HUES64 (cell line): ENCODE measurements at regions not wholly inside any gene's neighbourhood (a gene's known extent, or its start where the extent isn't known, plus 50 kb on each side); places are given as distances from the start of the nearest gene placed in this dataset.

ENCODE experiments used
- H3K27ac ChIP-seq: 2 replicates; pipeline ENCODE4 v1.7.0; 2013; ENCODE audit warnings: low read depth, low read length, inconsistent platforms
- H3K27me3 ChIP-seq: 2 replicates; pipeline ENCODE4 v1.6.1; 2013; ENCODE audit warnings: mild to moderate bottlenecking, low read length; ENCODE audit not compliant: insufficient read depth
- H3K36me3 ChIP-seq: 2 replicates; pipeline ENCODE4 v1.6.1; 2013; ENCODE audit warnings: mild to moderate bottlenecking, low read length; ENCODE audit not compliant: insufficient read depth
- H3K4me1 ChIP-seq: 2 replicates; pipeline ENCODE4 v1.6.1; 2013; ENCODE audit warnings: mild to moderate bottlenecking, low read length, moderate library complexity; ENCODE audit not compliant: insufficient read depth
- H3K4me3 ChIP-seq: 2 replicates; pipeline ENCODE4 v1.5.1; 2013; ENCODE audit warnings: mild to moderate bottlenecking, low read length, moderate library complexity
- H3K9ac ChIP-seq: 2 replicates; pipeline ENCODE4 v1.6.1; 2013; ENCODE audit warnings: mild to moderate bottlenecking, low read depth, low read length
- H3K9me3 ChIP-seq: 2 replicates; pipeline ENCODE4 v1.6.1; 2013; ENCODE audit warnings: low read depth, low read length; ENCODE audit not compliant: insufficient read depth
- WGBS: fragments of 150-250, 120-280 bp; methylation state at CpG from one replicate; pipeline ENCODE4 v1.1.7; 2013; ENCODE audit warnings: missing lambda C conversion rate; 5-methylcytosine and 5-hydroxymethylcytosine counted together

DNA sequence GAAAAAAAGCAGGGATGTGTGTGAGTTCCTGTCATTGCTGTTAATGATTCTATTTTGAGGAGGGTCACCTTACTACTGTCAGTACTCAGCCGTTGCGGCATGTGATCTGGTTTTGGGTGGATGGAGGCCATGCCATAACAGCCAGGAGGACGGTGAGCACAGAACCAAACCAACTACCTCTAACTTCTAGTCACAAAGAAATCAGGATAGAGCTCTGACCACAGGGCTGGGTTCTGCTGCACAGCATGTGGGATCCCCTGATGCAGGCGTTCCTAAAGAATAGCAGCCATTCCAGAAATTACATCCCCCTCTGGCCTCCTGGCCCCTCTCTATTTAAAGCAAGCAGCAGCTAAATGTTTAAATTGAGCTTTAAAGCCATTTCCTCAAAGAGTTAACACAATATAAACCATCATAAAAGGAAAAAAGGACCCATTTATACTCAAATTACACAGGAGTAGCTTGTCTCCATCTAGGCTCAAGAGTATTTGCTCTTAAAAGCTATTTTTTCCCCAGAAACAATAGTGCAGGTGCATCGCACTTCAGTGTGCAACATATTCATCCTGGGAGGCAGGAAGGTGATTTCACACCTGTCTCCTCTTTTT is 786.4 kb downstream of the RNF144A start:
- WGBS: 36% methylated on average over 5 of the region's 5 CpGs
- Histone ChIP-seq H3K27me3 (no peaks in the 10 kb centered on the region), H3K9me3 (no peaks in the 10 kb centered on the region), H3K4me3 (no peak overlapping the region), H3K4me1 (peaks cover 46% of the 10 kb centered on the region), H3K36me3 (no peaks in the 10 kb centered on the region), H3K27ac (peak overlapping the region; percentile 67; the same call in 1 of the 2 replicates), H3K9ac (peak overlapping the region; percentile 16; the same call in 1 of the 2 replicates)

DNA sequence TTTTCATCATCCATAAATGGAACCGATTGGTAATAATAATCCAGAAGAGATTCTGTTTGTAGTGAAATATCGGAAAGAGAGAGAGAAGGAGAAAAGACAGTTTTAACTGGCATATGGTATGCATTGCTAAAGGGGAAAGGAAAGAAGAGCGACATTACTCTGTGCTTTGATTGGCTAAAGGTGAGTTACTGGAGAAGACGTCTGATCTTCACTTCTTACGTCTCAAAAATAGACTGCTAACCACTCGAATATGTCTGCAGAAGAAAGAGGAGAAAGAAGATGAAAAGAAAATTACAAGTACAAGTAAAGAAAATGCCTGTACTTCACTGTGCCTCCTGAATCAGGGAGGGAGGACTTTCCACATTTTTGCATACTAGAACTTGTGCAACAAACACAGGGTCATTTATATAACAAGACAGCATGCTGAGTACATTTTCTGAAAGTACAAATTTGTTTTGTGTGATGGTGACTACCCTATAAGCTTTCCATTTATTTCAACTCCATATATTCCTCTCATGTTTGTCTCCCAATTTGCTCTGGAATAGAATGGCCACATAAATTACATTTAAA is 787.2 kb downstream of the RNF144A start:
- Histone ChIP-seq H3K4me3 (no peak overlapping the region), H3K9ac (no peak overlapping the region), H3K27ac (no peak overlapping the region; the same call in 1 of the 2 replicates), H3K36me3 (no peaks in the 10 kb centered on the region), H3K4me1 (peaks cover 46% of the 10 kb centered on the region), H3K27me3 (no peaks in the 10 kb centered on the region), H3K9me3 (no peaks in the 10 kb centered on the region)
- 88% methylated on average over 6 of the region's 6 CpGs for WGBS

DNA sequence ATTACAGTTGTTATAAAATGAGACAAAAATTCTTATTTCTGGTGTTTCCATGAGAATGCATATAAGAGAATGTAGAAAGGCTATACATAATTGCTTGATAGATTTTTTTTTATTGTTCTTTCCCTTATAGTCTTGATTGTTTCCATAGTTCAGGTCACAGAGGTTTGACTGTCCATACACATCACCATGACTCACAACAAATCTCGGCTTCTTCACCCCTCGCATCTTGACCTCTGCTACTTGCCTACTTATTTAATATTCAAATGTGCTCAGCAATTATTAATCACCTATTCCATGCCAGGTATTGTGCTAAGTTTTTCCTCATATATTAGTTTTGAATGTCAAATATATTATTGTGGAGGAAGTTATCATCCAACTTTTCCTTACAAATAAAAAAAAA is 789.6 kb downstream of the RNF144A start:
- Histone ChIP-seq H3K9me3 (no peaks in the 10 kb centered on the region), H3K4me1 (peaks cover 44% of the 10 kb centered on the region), H3K27ac (no peak overlapping the region), H3K9ac (no peak overlapping the region), H3K4me3 (no peak overlapping the region), H3K27me3 (no peaks in the 10 kb centered on the region), H3K36me3 (no peaks in the 10 kb centered on the region)
- WGBS: 94% methylated on average over 2 of the region's 2 CpGs

DNA sequence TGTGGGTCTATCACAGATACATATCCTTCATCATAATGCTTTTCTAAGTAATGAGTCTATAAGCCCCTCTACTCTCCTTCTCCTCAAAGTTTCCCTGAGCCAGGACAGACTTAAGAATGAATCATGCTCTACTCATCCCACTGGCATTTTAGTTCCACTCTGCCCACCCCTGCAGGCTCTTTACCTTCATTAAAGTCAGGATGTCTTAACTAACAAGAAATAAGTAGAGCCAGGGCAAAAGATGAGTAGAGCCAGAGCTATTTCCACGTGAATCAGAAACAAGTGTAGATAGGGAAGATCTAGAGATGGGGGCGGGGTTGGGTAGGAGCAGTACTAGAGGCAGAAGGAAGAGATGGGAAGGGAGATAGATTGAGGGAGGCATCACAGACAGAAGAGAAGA is 790.5 kb downstream of the RNF144A start:
- H3K36me3 ChIP-seq: no peaks in the 10 kb centered on the region
- H3K4me3 ChIP-seq: no peak overlapping the region
- no peak overlapping the region for H3K9ac ChIP-seq
- H3K27ac ChIP-seq: no peak overlapping the region
- no peaks in the 10 kb centered on the region for H3K27me3 ChIP-seq
- no peaks in the 10 kb centered on the region for H3K9me3 ChIP-seq
- peaks cover 35% of the 10 kb centered on the region for H3K4me1 ChIP-seq
- WGBS: 83% methylated on average over 2 of the region's 2 CpGs

DNA sequence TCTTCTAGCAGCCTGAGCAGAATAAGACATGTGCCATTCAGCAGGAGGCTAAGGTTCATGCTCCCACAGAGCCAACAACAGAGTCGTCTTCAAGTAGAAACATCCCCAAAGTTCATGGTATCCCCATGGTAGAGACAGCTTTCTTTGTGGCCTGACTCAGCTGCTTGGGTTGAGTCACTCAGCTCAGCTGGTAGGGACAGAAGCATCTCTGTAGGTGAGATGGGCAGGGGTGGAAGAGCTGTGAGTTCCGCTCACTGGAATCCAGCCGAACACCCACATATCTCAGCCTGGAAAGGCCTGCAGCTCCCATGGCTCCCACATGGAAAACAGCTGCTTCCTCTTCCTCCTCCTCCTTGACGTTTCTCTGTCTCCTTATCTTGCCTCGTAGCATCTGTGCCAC is 792.7 kb downstream of the RNF144A start:
- WGBS: 95% methylated on average over 5 of the region's 5 CpGs
- Histone ChIP-seq H3K4me3 (no peak overlapping the region), H3K9me3 (no peaks in the 10 kb centered on the region), H3K9ac (no peak overlapping the region), H3K36me3 (no peaks in the 10 kb centered on the region), H3K4me1 (peaks cover 13% of the 10 kb centered on the region), H3K27me3 (no peaks in the 10 kb centered on the region), H3K27ac (no peak overlapping the region)

GRCh38 chr2:7711167-7711566 is 794.0 kb downstream of the RNF144A start:
- no peaks in the 10 kb centered on the region for H3K9me3 ChIP-seq
- 0 out of 2 replicates have a peak, but pooled peaks cover 2% of the 10 kb centered on the region for H3K4me1 ChIP-seq
- H3K27me3 ChIP-seq: no peaks in the 10 kb centered on the region
- no peak overlapping the region for H3K27ac ChIP-seq
- H3K4me3 ChIP-seq: no peak overlapping the region
- H3K9ac ChIP-seq: no peak overlapping the region
- H3K36me3 ChIP-seq: no peaks in the 10 kb centered on the region

DNA sequence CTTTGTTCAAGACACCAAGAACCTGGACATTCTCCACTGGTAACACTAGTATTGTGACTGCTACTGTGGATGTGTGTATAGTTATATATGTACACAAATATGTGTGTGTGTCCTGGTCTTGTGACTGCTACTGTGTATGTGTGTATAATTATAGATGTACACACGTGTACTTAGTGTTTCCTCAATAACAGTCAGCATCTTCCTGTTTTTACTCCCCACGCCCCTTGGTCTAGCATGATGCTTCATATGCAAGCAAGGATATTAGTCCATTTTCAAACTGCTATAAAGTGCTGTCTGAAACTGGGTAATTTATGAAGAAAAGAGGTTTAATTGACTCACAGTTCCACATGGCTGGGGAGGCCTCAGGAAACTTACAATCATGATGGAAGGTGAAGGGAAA is 802.7 kb downstream of the RNF144A start:
- H3K27me3 ChIP-seq: no peaks in the 10 kb centered on the region
- H3K36me3 ChIP-seq: no peaks in the 10 kb centered on the region
- no peaks in the 10 kb centered on the region for H3K9me3 ChIP-seq
- WGBS: 94% methylated on average over 2 of the region's 2 CpGs
- no peak overlapping the region for H3K27ac ChIP-seq
- H3K9ac ChIP-seq: no peak overlapping the region
- no peak overlapping the region for H3K4me3 ChIP-seq
- H3K4me1 ChIP-seq: no peaks in the 10 kb centered on the region

DNA sequence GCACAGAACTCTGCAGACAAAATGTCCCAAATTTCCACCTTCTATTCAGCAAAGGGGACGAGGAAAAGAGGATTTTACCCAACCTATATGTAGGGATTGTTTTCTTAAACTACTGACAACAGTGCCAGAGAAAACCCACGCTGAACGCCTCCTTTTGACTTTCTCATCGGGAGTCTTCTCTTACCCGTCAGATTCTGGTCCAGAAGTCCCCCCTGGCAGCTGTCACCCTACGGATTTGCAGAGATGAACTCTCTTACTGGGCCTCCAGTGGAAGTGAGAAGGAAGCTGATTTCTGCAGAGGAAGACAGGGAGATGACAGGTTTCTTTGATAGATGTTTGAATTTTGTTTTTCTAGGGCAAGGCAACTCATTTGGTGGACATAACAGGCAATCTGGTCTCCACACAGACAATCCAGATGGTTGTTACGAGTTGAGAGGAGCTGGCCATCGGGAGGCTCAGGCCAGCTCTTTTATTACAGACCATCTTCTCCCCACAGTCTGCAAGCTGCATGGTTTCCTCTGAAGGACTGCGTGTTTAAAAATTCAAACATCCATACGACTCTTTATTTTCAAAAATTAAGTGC is 804.3 kb downstream of the RNF144A start:
- 94% methylated on average over 10 of the region's 10 CpGs for WGBS
- Histone ChIP-seq H3K9ac (no peak overlapping the region), H3K27me3 (no peaks in the 10 kb centered on the region), H3K4me1 (peaks cover 9% of the 10 kb centered on the region), H3K9me3 (no peaks in the 10 kb centered on the region), H3K36me3 (no peaks in the 10 kb centered on the region), H3K4me3 (no peak overlapping the region), H3K27ac (no peak overlapping the region)

DNA sequence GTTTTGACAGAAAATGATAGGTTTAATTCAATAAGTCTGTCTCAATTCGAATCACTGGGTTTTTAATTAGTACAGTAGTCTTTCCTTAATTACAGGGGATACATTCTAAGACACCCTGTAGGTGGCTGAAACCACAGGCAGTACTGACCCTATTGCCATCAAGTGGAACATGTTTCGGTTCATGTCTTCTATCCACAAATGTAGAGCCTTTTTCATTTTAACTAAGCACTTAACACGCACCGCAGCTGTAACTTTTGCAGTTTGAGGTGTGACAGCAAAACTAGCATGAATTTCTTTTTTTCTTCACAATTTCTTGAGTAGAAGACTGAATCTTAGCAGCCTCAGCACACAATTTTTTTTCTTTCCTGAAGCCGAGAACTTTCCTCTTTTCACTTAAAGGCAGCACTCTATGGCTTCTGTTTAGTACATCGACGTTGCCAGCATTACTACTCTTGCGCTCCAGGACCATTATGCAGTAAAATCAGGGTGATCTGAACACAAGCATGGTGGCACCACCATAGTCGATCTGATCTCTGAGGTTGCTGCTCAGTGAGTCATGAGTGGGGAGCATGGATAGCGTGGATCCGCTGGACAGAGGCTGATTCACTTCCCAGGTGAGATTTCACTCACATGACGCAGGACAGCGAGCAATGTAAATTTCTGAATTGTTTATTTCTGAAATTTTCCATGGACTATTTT is 805.1 kb downstream of the RNF144A start:
- H3K27ac ChIP-seq: no peak overlapping the region

GRCh38 chr2:7724336-7724735 is 807.1 kb downstream of the RNF144A start:
- WGBS: 83% methylated on average over 5 of the region's 5 CpGs
- Histone ChIP-seq H3K9me3 (no peaks in the 10 kb centered on the region), H3K9ac (no peak overlapping the region), H3K4me3 (no peak overlapping the region), H3K27ac (no peak overlapping the region), H3K27me3 (no peaks in the 10 kb centered on the region), H3K4me1 (peaks cover 9% of the 10 kb centered on the region), H3K36me3 (no peaks in the 10 kb centered on the region)

More for the DNA sequence above, 805.1 kb downstream of the RNF144A start:
- H3K27me3 ChIP-seq: no peaks in the 10 kb centered on the region
- H3K36me3 ChIP-seq: no peaks in the 10 kb centered on the region
- WGBS: 95% methylated on average over 13 of the region's 13 CpGs
- peaks cover 9% of the 10 kb centered on the region for H3K4me1 ChIP-seq
- no peaks in the 10 kb centered on the region for H3K9me3 ChIP-seq
- no peak overlapping the region for H3K9ac ChIP-seq
- H3K4me3 ChIP-seq: no peak overlapping the region

DNA sequence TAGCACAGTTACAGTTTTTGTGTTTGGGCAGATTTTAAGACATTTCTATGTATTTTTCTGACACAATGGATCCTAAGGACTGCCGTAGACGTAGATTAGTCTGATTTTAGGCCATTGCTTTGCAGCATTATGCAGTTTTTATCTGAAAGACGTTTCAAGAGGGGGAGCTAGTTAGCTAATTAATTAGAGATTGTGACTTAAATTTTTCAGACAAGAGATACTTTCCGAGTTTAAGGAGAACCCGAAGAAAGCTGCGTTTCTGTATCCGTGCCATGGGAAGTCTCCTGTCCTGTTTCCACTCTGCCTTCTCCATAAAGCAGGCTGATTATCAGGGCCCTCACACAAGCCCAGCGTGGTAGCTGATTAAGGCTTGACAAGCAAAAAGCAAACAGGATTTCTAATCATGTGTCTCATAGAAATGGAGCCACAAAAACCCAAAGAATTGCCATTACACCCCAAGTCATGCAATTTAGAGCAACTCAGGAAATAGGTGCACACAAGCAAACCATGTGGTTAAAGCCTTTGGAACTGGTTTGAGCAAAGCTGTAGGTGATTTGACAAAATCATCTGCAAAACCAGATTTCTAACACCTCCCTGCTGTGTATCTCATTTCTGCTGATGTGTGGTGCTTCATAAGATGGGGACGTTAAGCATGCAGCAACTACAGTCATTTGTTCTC is 808.1 kb downstream of the RNF144A start:
- Histone ChIP-seq H3K4me3 (no peak overlapping the region), H3K9ac (no peak overlapping the region), H3K4me1 (peaks cover 9% of the 10 kb centered on the region), H3K27me3 (no peaks in the 10 kb centered on the region), H3K27ac (no peak overlapping the region), H3K36me3 (no peaks in the 10 kb centered on the region), H3K9me3 (no peaks in the 10 kb centered on the region)
- WGBS: 75% methylated on average over 8 of the region's 9 CpGs
